OCI-LY3 (cell line): ENCODE measurements at regions not wholly inside any gene's neighbourhood (a gene's known extent, or its start where the extent isn't known, plus 50 kb on each side); places are given as distances from the start of the nearest gene placed in this dataset.
"Not testable (repeated sequence)": the region's sequence is repeated elsewhere in the genome, so short reads cannot be mapped to it uniquely, and the experiment has no call there.

Experiments
- H2AFZ ChIP-seq: fragments of 200-600, 300-600 bp; shearing (Covaris generic); 2 replicates; pipeline ENCODE4 v1.6.0; 2014; ENCODE audit warnings: antibody characterized with exemption, low read depth, low read length
- H3K27ac ChIP-seq: fragments of 200-600, 300-600 bp; sonication (generic); 2 replicates; pipeline ENCODE4 v1.5.1; 2014; ENCODE audit warnings: mild to moderate bottlenecking, low read length, moderate library complexity, mixed read lengths
- H3K27me3 ChIP-seq: fragments of 200-600, 300-600 bp; sonication (generic); 2 replicates; pipeline ENCODE4 v1.6.1; 2014; ENCODE audit warnings: low read depth, low read length, mixed read lengths
- H3K36me3 ChIP-seq: fragments of 200-600, 300-600 bp; sonication (generic); replicated peaks from 2 replicates; pipeline ENCODE3; 2014; ENCODE audit warnings: low read depth, low read length, mixed read lengths
- H3K4me1 ChIP-seq: fragments of 300-600, 200-600 bp; sonication (generic); 2 replicates; pipeline ENCODE4 v1.6.1; 2014; ENCODE audit warnings: low read length, mixed read lengths
- H3K4me2 ChIP-seq: fragments of 200-600, 300-600 bp; sonication (generic); 2 replicates; pipeline ENCODE4 v1.6.1; 2014; ENCODE audit warnings: low read length, mixed read lengths
- H3K4me3 ChIP-seq: fragments of 300-600, 200-600 bp; sonication (generic); 2 replicates; pipeline ENCODE4 v1.5.1; 2014; ENCODE audit warnings: antibody characterized with exemption, mild to moderate bottlenecking, low read length, moderate library complexity
- H3K79me2 ChIP-seq: fragments of 300-600, 200-600 bp; shearing (Covaris generic); 2 replicates; pipeline ENCODE4 v1.6.1; 2014; ENCODE audit warnings: mild to moderate bottlenecking, low read length, mixed read lengths
- H3K9ac ChIP-seq: fragments of 300-600, 200-600 bp; shearing (Covaris generic); 2 replicates; pipeline ENCODE4 v1.6.0; 2014; ENCODE audit warnings: mild to moderate bottlenecking, low read length, moderate library complexity
- H3K9me3 ChIP-seq: fragments of 200-600, 300-600 bp; shearing (Covaris generic); 2 replicates; pipeline ENCODE4 v1.6.1; 2014; ENCODE audit warnings: low read length, mixed read lengths; ENCODE audit not compliant: insufficient read depth
- H4K20me1 ChIP-seq: fragments of 200-600, 300-600 bp; sonication (generic); 2 replicates; pipeline ENCODE4 v1.6.1; 2016; ENCODE audit warnings: low read length, mixed read lengths; ENCODE audit not compliant: insufficient read depth
- EZH2phosphoT487 ChIP-seq: fragments of 200-600 bp; shearing (Covaris generic); IDR thresholded peaks from 2 replicates; pipeline ENCODE4 v1.6.1; 2018; ENCODE audit warnings: antibody characterized with exemption, mixed run types, low read depth
- TF ChIP-seq, protein P1 (sequence below): fragments of 200-600, 300-600 bp; sonication (generic); IDR thresholded peaks from 2 replicates; pipeline ENCODE4 v1.5.1; 2014; ENCODE audit warnings: antibody characterized with exemption, low read length, low read depth

DNA sequence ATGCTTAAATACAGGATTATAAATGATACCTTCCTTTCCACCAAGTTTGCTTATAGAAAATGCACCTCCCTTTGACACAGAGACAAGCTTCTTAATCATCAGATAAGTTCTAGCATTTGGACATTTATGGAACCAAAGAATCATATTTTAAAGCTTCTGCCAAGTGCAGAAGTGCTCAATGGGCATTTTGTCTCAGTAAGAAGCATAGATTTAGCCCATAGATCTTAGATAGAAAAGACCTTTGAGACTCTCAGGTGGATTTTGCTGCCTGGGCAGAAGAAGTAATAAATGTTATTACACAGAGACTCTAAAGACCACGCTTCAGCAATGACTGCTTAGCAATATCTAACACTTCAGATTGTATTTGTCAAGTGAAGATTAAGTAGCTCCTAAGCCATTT lies 174.6 kb downstream of the VEGFC start:
- TF ChIP-seq EZH2phosphoT487 = no peak
- TF ChIP-seq, protein P1, sequence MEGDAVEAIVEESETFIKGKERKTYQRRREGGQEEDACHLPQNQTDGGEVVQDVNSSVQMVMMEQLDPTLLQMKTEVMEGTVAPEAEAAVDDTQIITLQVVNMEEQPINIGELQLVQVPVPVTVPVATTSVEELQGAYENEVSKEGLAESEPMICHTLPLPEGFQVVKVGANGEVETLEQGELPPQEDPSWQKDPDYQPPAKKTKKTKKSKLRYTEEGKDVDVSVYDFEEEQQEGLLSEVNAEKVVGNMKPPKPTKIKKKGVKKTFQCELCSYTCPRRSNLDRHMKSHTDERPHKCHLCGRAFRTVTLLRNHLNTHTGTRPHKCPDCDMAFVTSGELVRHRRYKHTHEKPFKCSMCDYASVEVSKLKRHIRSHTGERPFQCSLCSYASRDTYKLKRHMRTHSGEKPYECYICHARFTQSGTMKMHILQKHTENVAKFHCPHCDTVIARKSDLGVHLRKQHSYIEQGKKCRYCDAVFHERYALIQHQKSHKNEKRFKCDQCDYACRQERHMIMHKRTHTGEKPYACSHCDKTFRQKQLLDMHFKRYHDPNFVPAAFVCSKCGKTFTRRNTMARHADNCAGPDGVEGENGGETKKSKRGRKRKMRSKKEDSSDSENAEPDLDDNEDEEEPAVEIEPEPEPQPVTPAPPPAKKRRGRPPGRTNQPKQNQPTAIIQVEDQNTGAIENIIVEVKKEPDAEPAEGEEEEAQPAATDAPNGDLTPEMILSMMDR = no peak
- Histone ChIP-seq H3K27ac (no peak overlapping the region), H3K9ac (no peak overlapping the region), H4K20me1 (no peaks in the 10 kb centered on the region), H3K4me3 (no peak overlapping the region), H3K4me2 (no peak overlapping the region), H3K27me3 (no peaks in the 10 kb centered on the region), H3K79me2 (no peaks in the 10 kb centered on the region), H3K9me3 (no peaks in the 10 kb centered on the region), H3K4me1 (no peaks in the 10 kb centered on the region), H3K36me3 (no peaks in the 10 kb centered on the region), H2AFZ (no peak overlapping the region)

DNA sequence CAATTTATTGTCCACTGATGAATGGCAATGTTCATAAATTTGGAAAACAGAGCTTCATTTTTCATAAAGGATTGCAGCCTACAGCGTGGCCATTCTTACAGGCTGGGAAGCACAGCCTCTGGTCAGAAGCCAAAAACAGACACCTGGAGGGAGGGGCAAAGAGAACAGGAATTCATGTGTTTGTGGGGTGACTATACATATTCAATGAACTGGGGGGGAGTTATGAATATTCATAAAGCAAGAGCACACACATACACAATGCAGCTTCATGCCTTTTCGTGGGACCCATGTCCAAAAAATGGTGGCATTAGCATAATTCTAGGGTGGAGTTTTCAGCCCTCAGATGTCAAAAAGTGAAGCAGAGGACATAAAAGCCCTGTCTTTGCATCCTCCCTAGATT lies 173.3 kb downstream of the VEGFC start:
- no peak overlapping the region for H3K9ac ChIP-seq
- no peak overlapping the region for H3K4me3 ChIP-seq
- H4K20me1 ChIP-seq = no peaks in the 10 kb centered on the region
- H2AFZ ChIP-seq = no peak overlapping the region; the same call in 1 of the 2 replicates
- H3K9me3 ChIP-seq = no peaks in the 10 kb centered on the region
- no peak overlapping the region for H3K4me2 ChIP-seq
- no peaks in the 10 kb centered on the region for H3K27me3 ChIP-seq
- no peak overlapping the region for H3K27ac ChIP-seq
- no peak for TF ChIP-seq EZH2phosphoT487
- TF ChIP-seq, protein P1 = no peak
- H3K36me3 ChIP-seq = no peaks in the 10 kb centered on the region
- H3K79me2 ChIP-seq = no peaks in the 10 kb centered on the region
- H3K4me1 ChIP-seq = no peaks in the 10 kb centered on the region

DNA sequence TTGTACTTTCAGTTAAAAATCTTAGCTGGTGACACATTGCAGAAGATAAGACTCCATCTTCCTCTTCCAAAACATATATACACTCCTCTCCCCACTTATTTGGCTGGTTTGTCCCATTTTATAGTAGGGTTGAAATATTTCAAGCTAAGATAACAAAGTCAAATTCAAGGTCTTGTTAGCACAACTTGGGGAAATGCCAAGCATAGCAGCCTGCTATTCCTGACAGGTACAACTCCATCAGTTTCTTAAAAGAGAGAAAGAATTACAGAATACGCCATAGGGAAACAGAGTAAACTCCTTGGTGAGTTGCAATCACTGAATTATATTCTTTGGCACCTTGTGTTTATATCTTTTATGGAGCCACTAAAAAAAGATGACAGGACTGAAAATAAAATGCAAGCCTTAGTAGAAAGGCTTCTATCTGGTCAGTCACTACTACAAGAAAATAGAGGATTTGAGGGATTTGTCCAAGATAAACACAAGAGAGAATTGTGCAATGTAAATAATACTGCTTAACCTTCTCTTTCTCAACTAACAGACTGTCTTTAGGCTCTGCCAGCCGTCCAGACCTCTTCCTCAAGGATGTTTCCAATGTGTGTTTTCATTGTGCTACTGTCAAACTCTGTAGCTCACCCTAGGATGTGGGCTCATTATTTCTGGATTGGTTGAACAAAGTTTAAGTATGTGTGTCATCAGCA lies 170.3 kb downstream of the VEGFC start:
- Histone ChIP-seq H3K9ac (no peak overlapping the region), H3K9me3 (no peaks in the 10 kb centered on the region), H2AFZ (no peak overlapping the region), H4K20me1 (no peaks in the 10 kb centered on the region), H3K4me1 (no peaks in the 10 kb centered on the region), H3K27me3 (no peaks in the 10 kb centered on the region), H3K79me2 (no peaks in the 10 kb centered on the region), H3K4me3 (no peak overlapping the region), H3K27ac (no peak overlapping the region), H3K36me3 (no peaks in the 10 kb centered on the region), H3K4me2 (no peak overlapping the region)
- TF ChIP-seq EZH2phosphoT487 = no peak
- TF ChIP-seq, protein P1 = no peak

DNA sequence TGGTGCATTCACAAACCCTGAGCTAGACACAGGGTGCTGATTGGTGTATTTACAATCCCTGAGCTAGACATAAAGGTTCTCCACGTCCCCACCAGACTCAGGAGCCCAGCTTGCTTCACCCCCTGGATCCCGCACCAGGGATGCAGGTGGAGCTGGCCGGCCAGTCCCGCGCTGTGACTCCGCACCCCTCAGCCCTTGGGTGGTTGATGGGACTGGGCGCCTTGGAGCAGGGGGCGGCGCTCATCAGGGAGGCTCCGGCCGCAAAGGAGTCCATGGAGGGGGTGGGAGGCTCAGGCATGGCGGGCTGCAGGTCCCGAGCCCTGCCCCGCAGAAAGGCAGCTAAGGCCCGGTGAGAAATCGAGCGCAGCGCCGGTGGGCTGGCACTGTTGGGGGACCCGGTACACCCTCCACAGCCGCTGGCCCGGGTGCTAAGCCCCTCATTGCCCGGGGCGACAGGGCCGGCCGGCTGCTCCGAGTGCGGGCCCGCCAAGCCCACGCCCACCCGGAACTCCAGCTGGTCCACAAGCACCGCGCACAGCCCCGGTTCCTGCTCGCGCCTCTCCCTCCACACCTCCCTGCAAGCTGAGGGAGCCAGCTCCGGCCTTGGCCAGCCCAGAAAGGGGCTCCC lies 167.6 kb downstream of the VEGFC start:
- H3K9me3 ChIP-seq, H3K4me1 ChIP-seq, H3K9ac ChIP-seq, H3K36me3 ChIP-seq, H2AFZ ChIP-seq, H3K4me3 ChIP-seq, H3K4me2 ChIP-seq, H3K27ac ChIP-seq, H4K20me1 ChIP-seq, H3K79me2 ChIP-seq, H3K27me3 ChIP-seq: not testable (repeated sequence)
